ENCODE measurements at regions not wholly inside any gene's neighbourhood (a gene's known extent, or its start where the extent isn't known, plus 50 kb on each side); places are given as distances from the start of the nearest gene placed in this dataset.

- DNase-seq, result no peak
Measured at GRCh38 chr6:19782588-19782987, 54.6 kb upstream of the ID4 start.
